ENCODE measurements at regions not wholly inside any gene's neighbourhood (a gene's known extent, or its start where the extent isn't known, plus 50 kb on each side); places are given as distances from the start of the nearest gene placed in this dataset.

DNA sequence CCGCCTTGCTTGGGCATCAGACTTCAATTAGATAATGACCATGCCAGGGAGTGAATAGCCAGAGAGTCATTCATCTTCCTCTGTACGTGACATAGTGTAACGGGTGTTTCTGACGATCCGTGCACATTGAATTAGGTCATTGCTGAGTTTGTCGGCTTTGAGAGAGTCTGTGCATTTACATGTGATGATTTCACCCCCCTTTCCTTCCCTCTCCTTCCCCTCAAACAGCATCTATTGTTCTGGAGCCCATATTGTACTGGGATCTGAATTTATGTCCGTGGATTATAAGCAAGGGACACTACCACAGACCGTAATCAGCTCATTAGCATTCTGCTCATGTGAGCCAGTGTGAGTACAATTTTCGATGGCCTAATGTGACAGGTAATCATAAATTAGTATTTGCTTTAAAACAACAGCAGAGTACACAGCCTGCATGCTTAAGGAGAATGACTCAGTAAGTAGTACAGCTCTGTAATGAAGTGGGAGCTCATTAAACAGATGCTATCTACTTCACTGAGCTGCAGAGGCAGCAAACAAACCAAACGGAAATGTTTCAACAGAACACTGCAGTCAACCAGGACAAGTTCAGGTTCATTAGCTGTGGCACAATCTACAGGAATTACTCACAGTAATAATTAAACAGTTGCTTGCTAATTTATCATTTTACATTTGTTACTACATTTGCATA lies 302.1 kb downstream of the CSNK1G3 start (continued):
- TF ChIP-seq ZNF521 (tag by site-specific recombination; IDR thresholded peaks at IDR 0.05) (no peak), GLIS2 (tag by site-specific recombination; IDR thresholded peaks at IDR 0.05) (no peak), ZNF366 (tag by site-specific recombination; conservative IDR thresholded peaks at IDR 0.05) (peak; percentile 100), GFI1B (tag by site-specific recombination; IDR thresholded peaks at IDR 0.05) (peak; percentile 83), ZNF341 (tag by site-specific recombination; IDR thresholded peaks at IDR 0.05; ENCODE audit: low read depth) (no peak), ZNF302 (tag by site-specific recombination; IDR thresholded peaks at IDR 0.05; ENCODE audit: low read depth) (no peak), TCF7L2 (IDR thresholded peaks at IDR 0.05; ENCODE audit: borderline replicate concordance, low read depth, low read length) (no peak), ZNF776 (tag by site-specific recombination; IDR thresholded peaks at IDR 0.05; ENCODE audit: borderline replicate concordance) (no peak), ZNF501 (tag by site-specific recombination; IDR thresholded peaks at IDR 0.05) (peak; percentile 92; the same call in 1 of the 2 replicates), ZNF626 (tag by site-specific recombination; IDR thresholded peaks at IDR 0.05) (no peak), ZNF146 (tag by site-specific recombination; IDR thresholded peaks at IDR 0.05) (0 out of 2 replicates have a peak, but pooled peaks have one; percentile 28), ZFP41 (tag by site-specific recombination; IDR thresholded peaks at IDR 0.05; ENCODE audit: borderline replicate concordance) (no peak), ZNF2 (tag by site-specific recombination; IDR thresholded peaks at IDR 0.05) (peak; percentile 99), SP7 (tag by site-specific recombination; IDR thresholded peaks at IDR 0.05) (peak; percentile 100), ZBTB48 (tag by site-specific recombination; IDR thresholded peaks at IDR 0.05) (peak; percentile 45; the same call in 1 of the 2 replicates), ZEB2 (tag by site-specific recombination; IDR thresholded peaks at IDR 0.05) (peak; percentile 94)
- TF ChIP-seq, protein P1, sequence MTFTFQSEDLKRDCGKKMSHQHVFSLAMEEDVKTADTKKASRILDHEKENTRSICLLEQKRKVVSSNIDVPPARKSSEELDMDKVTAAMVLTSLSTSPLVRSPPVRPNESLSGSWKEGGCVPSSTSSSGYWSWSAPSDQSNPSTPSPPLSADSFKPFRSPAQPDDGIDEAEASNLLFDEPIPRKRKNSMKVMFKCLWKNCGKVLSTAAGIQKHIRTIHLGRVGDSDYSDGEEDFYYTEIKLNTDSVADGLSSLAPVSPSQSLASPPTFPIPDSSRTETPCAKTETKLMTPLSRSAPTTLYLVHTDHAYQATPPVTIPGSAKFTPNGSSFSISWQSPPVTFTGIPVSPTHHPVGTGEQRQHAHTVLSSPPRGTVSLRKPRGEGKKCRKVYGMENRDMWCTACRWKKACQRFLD (tag by site-specific recombination; IDR thresholded peaks at IDR 0.05), result no peak
- TF ChIP-seq, protein P2, sequence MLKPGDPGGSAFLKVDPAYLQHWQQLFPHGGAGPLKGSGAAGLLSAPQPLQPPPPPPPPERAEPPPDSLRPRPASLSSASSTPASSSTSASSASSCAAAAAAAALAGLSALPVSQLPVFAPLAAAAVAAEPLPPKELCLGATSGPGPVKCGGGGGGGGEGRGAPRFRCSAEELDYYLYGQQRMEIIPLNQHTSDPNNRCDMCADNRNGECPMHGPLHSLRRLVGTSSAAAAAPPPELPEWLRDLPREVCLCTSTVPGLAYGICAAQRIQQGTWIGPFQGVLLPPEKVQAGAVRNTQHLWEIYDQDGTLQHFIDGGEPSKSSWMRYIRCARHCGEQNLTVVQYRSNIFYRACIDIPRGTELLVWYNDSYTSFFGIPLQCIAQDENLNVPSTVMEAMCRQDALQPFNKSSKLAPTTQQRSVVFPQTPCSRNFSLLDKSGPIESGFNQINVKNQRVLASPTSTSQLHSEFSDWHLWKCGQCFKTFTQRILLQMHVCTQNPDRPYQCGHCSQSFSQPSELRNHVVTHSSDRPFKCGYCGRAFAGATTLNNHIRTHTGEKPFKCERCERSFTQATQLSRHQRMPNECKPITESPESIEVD (tag by site-specific recombination; IDR thresholded peaks at IDR 0.05), result peak; percentile 91
- TF ChIP-seq, protein P3, sequence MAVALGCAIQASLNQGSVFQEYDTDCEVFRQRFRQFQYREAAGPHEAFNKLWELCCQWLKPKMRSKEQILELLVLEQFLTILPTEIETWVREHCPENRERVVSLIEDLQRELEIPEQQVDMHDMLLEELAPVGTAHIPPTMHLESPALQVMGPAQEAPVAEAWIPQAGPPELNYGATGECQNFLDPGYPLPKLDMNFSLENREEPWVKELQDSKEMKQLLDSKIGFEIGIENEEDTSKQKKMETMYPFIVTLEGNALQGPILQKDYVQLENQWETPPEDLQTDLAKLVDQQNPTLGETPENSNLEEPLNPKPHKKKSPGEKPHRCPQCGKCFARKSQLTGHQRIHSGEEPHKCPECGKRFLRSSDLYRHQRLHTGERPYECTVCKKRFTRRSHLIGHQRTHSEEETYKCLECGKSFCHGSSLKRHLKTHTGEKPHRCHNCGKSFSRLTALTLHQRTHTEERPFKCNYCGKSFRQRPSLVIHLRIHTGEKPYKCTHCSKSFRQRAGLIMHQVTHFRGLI (tag by site-specific recombination; IDR thresholded peaks at IDR 0.05), result 0 out of 2 replicates have a peak, but pooled peaks have one; percentile 51
- TF ChIP-seq, protein P4, sequence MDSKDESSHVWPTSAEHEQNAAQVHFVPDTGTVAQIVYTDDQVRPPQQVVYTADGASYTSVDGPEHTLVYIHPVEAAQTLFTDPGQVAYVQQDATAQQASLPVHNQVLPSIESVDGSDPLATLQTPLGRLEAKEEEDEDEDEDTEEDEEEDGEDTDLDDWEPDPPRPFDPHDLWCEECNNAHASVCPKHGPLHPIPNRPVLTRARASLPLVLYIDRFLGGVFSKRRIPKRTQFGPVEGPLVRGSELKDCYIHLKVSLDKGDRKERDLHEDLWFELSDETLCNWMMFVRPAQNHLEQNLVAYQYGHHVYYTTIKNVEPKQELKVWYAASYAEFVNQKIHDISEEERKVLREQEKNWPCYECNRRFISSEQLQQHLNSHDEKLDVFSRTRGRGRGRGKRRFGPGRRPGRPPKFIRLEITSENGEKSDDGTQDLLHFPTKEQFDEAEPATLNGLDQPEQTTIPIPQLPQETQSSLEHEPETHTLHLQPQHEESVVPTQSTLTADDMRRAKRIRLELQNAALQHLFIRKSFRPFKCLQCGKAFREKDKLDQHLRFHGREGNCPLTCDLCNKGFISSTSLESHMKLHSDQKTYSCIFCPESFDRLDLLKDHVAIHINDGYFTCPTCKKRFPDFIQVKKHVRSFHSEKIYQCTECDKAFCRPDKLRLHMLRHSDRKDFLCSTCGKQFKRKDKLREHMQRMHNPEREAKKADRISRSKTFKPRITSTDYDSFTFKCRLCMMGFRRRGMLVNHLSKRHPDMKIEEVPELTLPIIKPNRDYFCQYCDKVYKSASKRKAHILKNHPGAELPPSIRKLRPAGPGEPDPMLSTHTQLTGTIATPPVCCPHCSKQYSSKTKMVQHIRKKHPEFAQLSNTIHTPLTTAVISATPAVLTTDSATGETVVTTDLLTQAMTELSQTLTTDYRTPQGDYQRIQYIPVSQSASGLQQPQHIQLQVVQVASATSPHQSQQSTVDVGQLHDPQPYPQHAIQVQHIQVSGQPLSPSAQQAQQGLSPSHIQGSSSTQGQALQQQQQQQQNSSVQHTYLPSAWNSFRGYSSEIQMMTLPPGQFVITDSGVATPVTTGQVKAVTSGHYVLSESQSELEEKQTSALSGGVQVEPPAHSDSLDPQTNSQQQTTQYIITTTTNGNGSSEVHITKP (tag by site-specific recombination; IDR thresholded peaks at IDR 0.05), result peak; percentile 89
- TF ChIP-seq, protein P5, sequence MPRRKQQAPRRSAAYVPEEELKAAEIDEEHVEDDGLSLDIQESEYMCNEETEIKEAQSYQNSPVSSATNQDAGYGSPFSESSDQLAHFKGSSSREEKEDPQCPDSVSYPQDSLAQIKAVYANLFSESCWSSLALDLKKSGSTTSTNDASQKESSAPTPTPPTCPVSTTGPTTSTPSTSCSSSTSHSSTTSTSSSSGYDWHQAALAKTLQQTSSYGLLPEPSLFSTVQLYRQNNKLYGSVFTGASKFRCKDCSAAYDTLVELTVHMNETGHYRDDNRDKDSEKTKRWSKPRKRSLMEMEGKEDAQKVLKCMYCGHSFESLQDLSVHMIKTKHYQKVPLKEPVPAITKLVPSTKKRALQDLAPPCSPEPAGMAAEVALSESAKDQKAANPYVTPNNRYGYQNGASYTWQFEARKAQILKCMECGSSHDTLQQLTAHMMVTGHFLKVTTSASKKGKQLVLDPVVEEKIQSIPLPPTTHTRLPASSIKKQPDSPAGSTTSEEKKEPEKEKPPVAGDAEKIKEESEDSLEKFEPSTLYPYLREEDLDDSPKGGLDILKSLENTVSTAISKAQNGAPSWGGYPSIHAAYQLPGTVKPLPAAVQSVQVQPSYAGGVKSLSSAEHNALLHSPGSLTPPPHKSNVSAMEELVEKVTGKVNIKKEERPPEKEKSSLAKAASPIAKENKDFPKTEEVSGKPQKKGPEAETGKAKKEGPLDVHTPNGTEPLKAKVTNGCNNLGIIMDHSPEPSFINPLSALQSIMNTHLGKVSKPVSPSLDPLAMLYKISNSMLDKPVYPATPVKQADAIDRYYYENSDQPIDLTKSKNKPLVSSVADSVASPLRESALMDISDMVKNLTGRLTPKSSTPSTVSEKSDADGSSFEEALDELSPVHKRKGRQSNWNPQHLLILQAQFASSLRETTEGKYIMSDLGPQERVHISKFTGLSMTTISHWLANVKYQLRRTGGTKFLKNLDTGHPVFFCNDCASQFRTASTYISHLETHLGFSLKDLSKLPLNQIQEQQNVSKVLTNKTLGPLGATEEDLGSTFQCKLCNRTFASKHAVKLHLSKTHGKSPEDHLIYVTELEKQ (tag by site-specific recombination; IDR thresholded peaks at IDR 0.05; ENCODE audit: borderline replicate concordance), result peak; percentile 81; the same call in 1 of the 2 replicates
- TF ChIP-seq, protein P6, sequence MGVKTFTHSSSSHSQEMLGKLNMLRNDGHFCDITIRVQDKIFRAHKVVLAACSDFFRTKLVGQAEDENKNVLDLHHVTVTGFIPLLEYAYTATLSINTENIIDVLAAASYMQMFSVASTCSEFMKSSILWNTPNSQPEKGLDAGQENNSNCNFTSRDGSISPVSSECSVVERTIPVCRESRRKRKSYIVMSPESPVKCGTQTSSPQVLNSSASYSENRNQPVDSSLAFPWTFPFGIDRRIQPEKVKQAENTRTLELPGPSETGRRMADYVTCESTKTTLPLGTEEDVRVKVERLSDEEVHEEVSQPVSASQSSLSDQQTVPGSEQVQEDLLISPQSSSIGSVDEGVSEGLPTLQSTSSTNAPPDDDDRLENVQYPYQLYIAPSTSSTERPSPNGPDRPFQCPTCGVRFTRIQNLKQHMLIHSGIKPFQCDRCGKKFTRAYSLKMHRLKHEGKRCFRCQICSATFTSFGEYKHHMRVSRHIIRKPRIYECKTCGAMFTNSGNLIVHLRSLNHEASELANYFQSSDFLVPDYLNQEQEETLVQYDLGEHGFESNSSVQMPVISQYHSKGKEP (tag by site-specific recombination; IDR thresholded peaks at IDR 0.05), result peak; percentile 96
- TF ChIP-seq, protein P7, sequence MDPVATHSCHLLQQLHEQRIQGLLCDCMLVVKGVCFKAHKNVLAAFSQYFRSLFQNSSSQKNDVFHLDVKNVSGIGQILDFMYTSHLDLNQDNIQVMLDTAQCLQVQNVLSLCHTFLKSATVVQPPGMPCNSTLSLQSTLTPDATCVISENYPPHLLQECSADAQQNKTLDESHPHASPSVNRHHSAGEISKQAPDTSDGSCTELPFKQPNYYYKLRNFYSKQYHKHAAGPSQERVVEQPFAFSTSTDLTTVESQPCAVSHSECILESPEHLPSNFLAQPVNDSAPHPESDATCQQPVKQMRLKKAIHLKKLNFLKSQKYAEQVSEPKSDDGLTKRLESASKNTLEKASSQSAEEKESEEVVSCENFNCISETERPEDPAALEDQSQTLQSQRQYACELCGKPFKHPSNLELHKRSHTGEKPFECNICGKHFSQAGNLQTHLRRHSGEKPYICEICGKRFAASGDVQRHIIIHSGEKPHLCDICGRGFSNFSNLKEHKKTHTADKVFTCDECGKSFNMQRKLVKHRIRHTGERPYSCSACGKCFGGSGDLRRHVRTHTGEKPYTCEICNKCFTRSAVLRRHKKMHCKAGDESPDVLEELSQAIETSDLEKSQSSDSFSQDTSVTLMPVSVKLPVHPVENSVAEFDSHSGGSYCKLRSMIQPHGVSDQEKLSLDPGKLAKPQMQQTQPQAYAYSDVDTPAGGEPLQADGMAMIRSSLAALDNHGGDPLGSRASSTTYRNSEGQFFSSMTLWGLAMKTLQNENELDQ (tag by site-specific recombination; IDR thresholded peaks at IDR 0.05; ENCODE audit: low read depth), result no peak

Data from HEK293 (cell line).